Endothelial cell of umbilical vein (primary cell): ENCODE measurements at regions not wholly inside any gene's neighbourhood (a gene's known extent, or its start where the extent isn't known, plus 50 kb on each side); places are given as distances from the start of the nearest gene placed in this dataset.

ENCODE experiments used
- BruUV-seq: library from RNA; stranded (reverse); fragments of 400-500 nt; replicated peaks from 2 replicates; lab custom pipeline; 2021; lab: Mats Ljungman, UMichigan
- CTCF ChIA-PET: fragments of 300-600, 350-600 bp; sonication (Branson Sonifier 250); formaldehyde crosslinking; loops from one replicate; lab custom pipeline; 2021; ENCODE audit warnings: antibody characterized with exemption, inconsistent platforms; lab: Charles Lee
- POLR2A ChIA-PET: fragments of 300-600, 350-600 bp; sonication (Branson Sonifier 250); formaldehyde crosslinking; loops from one replicate; lab custom pipeline; 2021; ENCODE audit warnings: antibody characterized with exemption, inconsistent platforms; lab: Charles Lee
- DNase-seq: peaks from one replicate; pipeline ENCODE4 v3.0.0-alpha.2; 2011; ENCODE audit warnings: low read depth, low spot score
- FAIRE-seq: peaks from 2 replicates; lab custom pipeline; 2011; peaks lifted over from hg19 to GRCh38; lab: Jason Lieb, UNC
- H2AFZ ChIP-seq: 2 replicates; pipeline ENCODE4 v1.6.0; 2012; ENCODE audit warnings: low read depth, low read length, control low read depth, inconsistent platforms
- H3K27ac ChIP-seq: 2 replicates; pipeline ENCODE4 v1.5.1; 2011; ENCODE audit warnings: low read depth, mild to moderate bottlenecking, control low read depth, low read length, moderate library complexity; ENCODE audit not compliant: insufficient read depth
- H3K27me3 ChIP-seq, 2 experiments: 2 replicates each; pipeline versions ENCODE4 v1.6.0 to v1.6.1; 2011; ENCODE audit warnings: low read length in 2 of 2, mixed read lengths in 1 of 2; ENCODE audit not compliant: control insufficient read depth in 2 of 2, insufficient read depth in 2 of 2
- H3K36me3 ChIP-seq, 2 experiments: 2 replicates in 1 of 2; 3 replicates in 1 of 2; pipeline ENCODE4 v1.5.1; 2011; ENCODE audit warnings: low read length in 2 of 2, mild to moderate bottlenecking in 1 of 2, moderate library complexity in 1 of 2; ENCODE audit not compliant: control insufficient read depth in 2 of 2, insufficient read depth in 2 of 2; ENCODE audit errors: extremely low read depth in 1 of 2
- H3K4me1 ChIP-seq: 3 replicates; pipeline ENCODE4 v1.5.1; 2011; ENCODE audit warnings: mild to moderate bottlenecking, low read length; ENCODE audit not compliant: control insufficient read depth, insufficient read depth; ENCODE audit errors: extremely low read depth
- H3K4me2 ChIP-seq: 2 replicates; pipeline ENCODE4 v1.6.1; 2011; ENCODE audit warnings: low read length, control low read depth, mixed read lengths; ENCODE audit not compliant: insufficient read depth
- H3K4me3 ChIP-seq, 3 experiments: fragments of 200-600 bp in 1 of 3; sonication (generic), shearing (Covaris generic) in 1 of 3; replicated peaks in 1 of 3; 2 replicates each; pipeline ENCODE4 v1.5.1; 2011 to 2016; ENCODE audit warnings: control low read depth in 3 of 3, low read length in 3 of 3, mild to moderate bottlenecking in 2 of 3, inconsistent platforms in 1 of 3, low read depth in 1 of 3, moderate library complexity in 1 of 3; ENCODE audit not compliant: insufficient read depth in 1 of 3
- H3K79me2 ChIP-seq: 2 replicates; pipeline ENCODE4 v1.6.0; 2012; ENCODE audit warnings: low read length, inconsistent platforms; ENCODE audit not compliant: control insufficient read depth, insufficient read depth
- H3K9ac ChIP-seq: replicated peaks from 2 replicates; pipeline ENCODE3; 2011; ENCODE audit warnings: low read length, control low read depth; ENCODE audit not compliant: insufficient read depth; ENCODE audit errors: extremely low read depth
- H3K9me1 ChIP-seq: replicated peaks from 3 replicates; pipeline ENCODE4 v1.6.0; 2011; ENCODE audit warnings: mild to moderate bottlenecking, low read length; ENCODE audit not compliant: control insufficient read depth, insufficient read depth; ENCODE audit errors: extremely low read depth
- H3K9me3 ChIP-seq: replicated peaks from 2 replicates; pipeline ENCODE4 v1.5.1; 2012; ENCODE audit warnings: low read length, inconsistent platforms; ENCODE audit not compliant: control insufficient read depth, insufficient read depth
- H4K20me1 ChIP-seq: replicated peaks from 2 replicates; pipeline ENCODE3; 2011; ENCODE audit warnings: mild to moderate bottlenecking, low read length; ENCODE audit not compliant: control insufficient read depth, insufficient read depth; ENCODE audit errors: extremely low read depth
- CTCF ChIP-seq, 2 donors: IDR thresholded peaks; 1 replicate in 1 of 2; 2 replicates in 1 of 2; pipeline ENCODE4 v1.5.1; 2011; ENCODE audit warnings: low read length in 2 of 2, mild to moderate bottlenecking in 2 of 2, moderate library complexity in 2 of 2, control low read depth in 1 of 2, inconsistent platforms in 1 of 2, low read depth in 1 of 2; ENCODE audit not compliant: insufficient read depth in 1 of 2; ENCODE audit errors: extremely low read depth in 1 of 2
- EZH2 ChIP-seq: IDR thresholded peaks from 2 replicates; pipeline ENCODE4 v1.6.1; 2012; ENCODE audit warnings: borderline replicate concordance, low read depth, mild to moderate bottlenecking, moderate library complexity, low read length, inconsistent platforms; ENCODE audit not compliant: severe bottlenecking
- FOS ChIP-seq: IDR thresholded peaks from 2 replicates; pipeline ENCODE4 v1.6.1; 2011; ENCODE audit warnings: mild to moderate bottlenecking, low read length, moderate library complexity, borderline replicate concordance; ENCODE audit not compliant: insufficient read depth
- GATA2 ChIP-seq: IDR thresholded peaks from 2 replicates; pipeline ENCODE4 v1.7.0; 2011; ENCODE audit warnings: low read depth, mild to moderate bottlenecking, moderate library complexity, mixed read lengths, low read length; ENCODE audit not compliant: insufficient read length, insufficient read depth
- JUN ChIP-seq: IDR thresholded peaks from 2 replicates; pipeline ENCODE4 v1.6.1; 2011; ENCODE audit warnings: borderline replicate concordance, low read depth; ENCODE audit not compliant: insufficient read length, insufficient read depth
- MAX ChIP-seq: IDR thresholded peaks from 2 replicates; pipeline ENCODE4 v1.6.1; 2011; ENCODE audit not compliant: insufficient read depth, insufficient read length
- MYC ChIP-seq: IDR thresholded peaks from one replicate; pipeline ENCODE4 v1.6.1; 2011; ENCODE audit warnings: mild to moderate bottlenecking, low read depth, low read length
- POLR2A ChIP-seq: IDR thresholded peaks from 2 replicates; pipeline ENCODE4 v1.6.1; 2012; ENCODE audit warnings: low read depth, mild to moderate bottlenecking, control low read depth, low read length
- POLR2AphosphoS5 ChIP-seq: IDR thresholded peaks from 2 replicates; pipeline ENCODE4 v1.6.1; 2012; ENCODE audit warnings: low read depth, mild to moderate bottlenecking, control low read depth, low read length, moderate library complexity; ENCODE audit not compliant: insufficient read depth
- dilution Hi-C: fragments of 300-500 bp; cut with MboI; formaldehyde crosslinking; loops from one replicate; pipeline ENCODE4 v1.15.0; 2019; ENCODE audit warnings: low sequenced_read_pairs; ENCODE audit not compliant: extremely low pct_ligation_motif_present
- intact Hi-C: fragments of 100-400 bp; cut with micrococcal nuclease; formaldehyde crosslinking; loops from one replicate; pipeline ENCODE4 v1.10.0; 2022

- Histone ChIP-seq H3K9me3 (peaks cover 4% of the 10 kb centered on the region), H4K20me1 (no peaks in the 10 kb centered on the region), H3K79me2 (no peaks in the 10 kb centered on the region), H2AFZ (no peak overlapping the region), H3K9me1 (no peaks in the 10 kb centered on the region), H3K27ac (no peak overlapping the region), H3K4me1 (no peaks in the 10 kb centered on the region), H3K4me2 (no peak overlapping the region), H3K4me3 (no peak overlapping the region), H3K36me3 (no peaks in the 10 kb centered on the region), H3K27me3 (no peaks in the 10 kb centered on the region), H3K9ac (no peak overlapping the region)
- no peak for FAIRE-seq
- DNase-seq: no peak
- no TSS peak for BruUV-seq
- CTCF ChIA-PET: no interaction called here
- POLR2A ChIA-PET: no interaction called here
- TF ChIP-seq MAX (no peak), JUN (no peak), POLR2A (no peak), FOS (no peak), POLR2AphosphoS5 (no peak), MYC (no peak), CTCF (IDR thresholded peaks at IDR 0.05; ENCODE audit: extremely low read depth in 1 of 2, insufficient read depth in 1 of 2, low read depth in 1 of 2, low read length in 2 of 2) (no peak), EZH2 (no peak), GATA2 (no peak)
- intact Hi-C loops: no loop called here
- dilution Hi-C loops: no loop called here
Observed at GRCh38 chr22:48586799-48587185, 1240.9 kb downstream of the BRD1 start.
